ENCODE measurements at regions not wholly inside any gene's neighbourhood (a gene's known extent, or its start where the extent isn't known, plus 50 kb on each side); places are given as distances from the start of the nearest gene placed in this dataset.

- TF ChIP-seq, protein P1, sequence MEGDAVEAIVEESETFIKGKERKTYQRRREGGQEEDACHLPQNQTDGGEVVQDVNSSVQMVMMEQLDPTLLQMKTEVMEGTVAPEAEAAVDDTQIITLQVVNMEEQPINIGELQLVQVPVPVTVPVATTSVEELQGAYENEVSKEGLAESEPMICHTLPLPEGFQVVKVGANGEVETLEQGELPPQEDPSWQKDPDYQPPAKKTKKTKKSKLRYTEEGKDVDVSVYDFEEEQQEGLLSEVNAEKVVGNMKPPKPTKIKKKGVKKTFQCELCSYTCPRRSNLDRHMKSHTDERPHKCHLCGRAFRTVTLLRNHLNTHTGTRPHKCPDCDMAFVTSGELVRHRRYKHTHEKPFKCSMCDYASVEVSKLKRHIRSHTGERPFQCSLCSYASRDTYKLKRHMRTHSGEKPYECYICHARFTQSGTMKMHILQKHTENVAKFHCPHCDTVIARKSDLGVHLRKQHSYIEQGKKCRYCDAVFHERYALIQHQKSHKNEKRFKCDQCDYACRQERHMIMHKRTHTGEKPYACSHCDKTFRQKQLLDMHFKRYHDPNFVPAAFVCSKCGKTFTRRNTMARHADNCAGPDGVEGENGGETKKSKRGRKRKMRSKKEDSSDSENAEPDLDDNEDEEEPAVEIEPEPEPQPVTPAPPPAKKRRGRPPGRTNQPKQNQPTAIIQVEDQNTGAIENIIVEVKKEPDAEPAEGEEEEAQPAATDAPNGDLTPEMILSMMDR (IDR thresholded peaks at IDR 0.05) = no peak
- no peak for TF ChIP-seq EZH2 (IDR thresholded peaks at IDR 0.05; ENCODE audit: borderline replicate concordance, insufficient read depth, low read depth, low read length, poor library complexity, severe bottlenecking)
These were observed 200.7 kb upstream of the ZMIZ1 start for GRCh38 chr10:78868048-78868447.
